HG02759 (cell line): ENCODE measurements at regions not wholly inside any gene's neighbourhood (a gene's known extent, or its start where the extent isn't known, plus 50 kb on each side); places are given as distances from the start of the nearest gene placed in this dataset.
"Not testable (repeated sequence)": the region's sequence is repeated elsewhere in the genome, so short reads cannot be mapped to it uniquely, and the experiment has no call there.

ENCODE experiments used
- ATAC-seq: cut with Tn5 transposase; IDR thresholded peaks from one replicate; pipeline ENCODE4 v1.9.1; 2021; ENCODE audit warnings: mild to moderate bottlenecking, moderate library complexity; ENCODE audit not compliant: unreplicated experiment

- no peak for ATAC-seq
These were observed 78.9 kb upstream of the ZNF280D start for GRCh38 chr15:56812221-56812620.

- no peak for ATAC-seq
These were observed 78.3 kb upstream of the ZNF280D start for GRCh38 chr15:56811586-56811985.

- ATAC-seq, result no peak
These were observed 74.9 kb upstream of the ZNF280D start for GRCh38 chr15:56808160-56808559.

- no peak for ATAC-seq
These were observed 72.8 kb upstream of the ZNF280D start for GRCh38 chr15:56806148-56806536.

- no peak for ATAC-seq
These were observed 72.3 kb upstream of the ZNF280D start for GRCh38 chr15:56805466-56806147.

- ATAC-seq, result no peak
These were observed 71.6 kb upstream of the ZNF280D start for GRCh38 chr15:56804938-56805337.

- ATAC-seq, result peak; percentile 44
These were observed 71.0 kb upstream of the ZNF280D start for GRCh38 chr15:56804279-56804678.

- ATAC-seq, result no peak
These were observed 68.9 kb upstream of the ZNF280D start for GRCh38 chr15:56802161-56802560.

GRCh38 chr15:56798639-56799038, 65.3 kb upstream of the ZNF280D start:
- peak; percentile 95 for ATAC-seq

GRCh38 chr15:56797720-56798275, 64.5 kb upstream of the ZNF280D start:
- ATAC-seq, result no peak

- ATAC-seq, result no peak
These were observed 62.2 kb upstream of the ZNF280D start for GRCh38 chr15:56795502-56795901.

GRCh38 chr15:56794553-56795329, 61.4 kb upstream of the ZNF280D start:
- ATAC-seq, result no peak

- ATAC-seq, result no peak
These were observed 60.9 kb upstream of the ZNF280D start for GRCh38 chr15:56794165-56794552.

GRCh38 chr15:56792211-56792610, 58.9 kb upstream of the ZNF280D start:
- no peak for ATAC-seq

GRCh38 chr15:56791521-56791920, 58.2 kb upstream of the ZNF280D start:
- ATAC-seq, result not testable (repeated sequence)

GRCh38 chr15:56788359-56788758, 55.0 kb upstream of the ZNF280D start:
- ATAC-seq, result no peak

- no peak for ATAC-seq
These were observed 53.7 kb upstream of the ZNF280D start for GRCh38 chr15:56786966-56787365.

- ATAC-seq, result no peak
These were observed 50.8 kb upstream of the ZNF280D start for GRCh38 chr15:56783857-56784661.

GRCh38 chr15:56783156-56783856, 50.0 kb upstream of the ZNF280D start:
- no peak for ATAC-seq
